HCT116 (cell line): ENCODE measurements at regions not wholly inside any gene's neighbourhood (a gene's known extent, or its start where the extent isn't known, plus 50 kb on each side); places are given as distances from the start of the nearest gene placed in this dataset.

Source experiments
- ATAC-seq: fragments of 200-7000 bp; cut with Tn5 transposase; 2 replicates; pipeline ENCODE4 v1.9.1; 2020; ENCODE audit warnings: mild to moderate bottlenecking, moderate library complexity
- BruUV-seq: library from RNA; stranded (reverse); fragments of 400-500 nt; replicated peaks from 2 replicates; lab custom pipeline; 2021; lab: Mats Ljungman, UMichigan
- CTCF ChIA-PET: fragments of 300-600 bp; sonication (Branson Sonifier 250); formaldehyde crosslinking; loops from one replicate; lab custom pipeline; 2021; ENCODE audit warnings: antibody characterized with exemption; lab: Charles Lee
- POLR2A ChIA-PET: fragments of 300-600, 350-600 bp; sonication (Branson Sonifier 250); formaldehyde crosslinking; loops from one replicate; lab custom pipeline; 2021; ENCODE audit warnings: antibody characterized with exemption; lab: Charles Lee
- RAD21 ChIA-PET, 2 experiments: fragments of 300-600 bp; sonication (Branson Sonifier 250); formaldehyde crosslinking; loops; one replicate each; lab custom pipeline; 2023; ENCODE audit warnings: low total read pairs in 2 of 2; ENCODE audit not compliant: uncharacterized antibody in 2 of 2, unreplicated experiment in 2 of 2, low non-redundant PET in 1 of 2; lab: Charles Lee
- DNase-seq: peaks from one replicate; pipeline ENCODE4 v3.0.0-alpha.2; 2010; ENCODE audit warnings: low read depth, low spot score
- H2AFZ ChIP-seq: fragments of 200-600 bp; shearing (Covaris generic), sonication (generic); 2 replicates; pipeline ENCODE4 v1.6.1; 2017; ENCODE audit warnings: low read depth, mixed run types, mixed read lengths, antibody characterized with exemption, low read length; ENCODE audit not compliant: poor library complexity, severe bottlenecking
- H3K27ac ChIP-seq: 2 replicates; pipeline ENCODE4 v1.5.1; 2012; ENCODE audit warnings: low read depth, low read length
- H3K27me3 ChIP-seq: fragments of 200-600 bp; sonication (generic); 2 replicates; pipeline ENCODE4 v1.6.1; 2016; ENCODE audit warnings: mixed run types, low read length, mixed read lengths; ENCODE audit not compliant: insufficient read depth
- H3K36me3 ChIP-seq, 2 experiments: fragments of 200-500 bp in 1 of 2; fragments of 200-600 bp in 1 of 2; sonication (Bioruptor generic) in 1 of 2; sonication (generic) in 1 of 2; 2 replicates each; pipeline versions ENCODE4 v1.5.1 to v1.6.1; 2014 to 2016; ENCODE audit warnings: low read length in 2 of 2, inconsistent platforms in 1 of 2, mixed read lengths in 1 of 2, mixed run types in 1 of 2; ENCODE audit not compliant: insufficient read depth in 2 of 2, control insufficient read depth in 1 of 2
- H3K4me1 ChIP-seq, 2 experiments: fragments of 200-600 bp in 1 of 2; sonication (generic) in 1 of 2; 2 replicates each; pipeline versions ENCODE4 v1.5.1 to v1.6.1; 2012 to 2017; ENCODE audit warnings: low read length in 2 of 2, inconsistent platforms in 1 of 2, mild to moderate bottlenecking in 1 of 2, mixed read lengths in 1 of 2, mixed run types in 1 of 2, moderate library complexity in 1 of 2; ENCODE audit not compliant: insufficient read depth in 2 of 2, control insufficient read depth in 1 of 2
- H3K4me2 ChIP-seq: fragments of 200-600 bp; sonication (generic); 2 replicates; pipeline ENCODE4 v1.6.1; 2017; ENCODE audit warnings: mixed run types, low read length, mixed read lengths
- H3K4me3 ChIP-seq, 2 experiments: fragments of 200-600 bp in 1 of 2; sonication (generic) in 1 of 2; replicated peaks in 1 of 2; 2 replicates each; pipeline ENCODE4 v1.5.1; 2011 to 2016; ENCODE audit warnings: low read length in 2 of 2, control low read depth in 1 of 2, low read depth in 1 of 2, mild to moderate bottlenecking in 1 of 2, mixed read lengths in 1 of 2, mixed run types in 1 of 2
- H3K79me2 ChIP-seq: fragments of 200-600 bp; sonication (generic); 2 replicates; pipeline ENCODE4 v1.6.1; 2017; ENCODE audit warnings: mild to moderate bottlenecking, mixed run types, low read length, moderate library complexity, mixed read lengths; ENCODE audit not compliant: insufficient read depth
- H3K9ac ChIP-seq: fragments of 200-600 bp; sonication (generic); 2 replicates; pipeline ENCODE4 v1.6.1; 2016; ENCODE audit warnings: low read length, mixed read lengths
- H3K9me2 ChIP-seq: fragments of 200-600 bp; sonication (generic), shearing (Covaris generic); 2 replicates; pipeline ENCODE4 v1.6.1; 2017; ENCODE audit warnings: mixed run types, mild to moderate bottlenecking, moderate library complexity; ENCODE audit not compliant: insufficient read depth
- H3K9me3 ChIP-seq, 2 experiments: fragments of 200-500 bp in 1 of 2; fragments of 200-600 bp in 1 of 2; sonication (Bioruptor generic) in 1 of 2; sonication (generic) in 1 of 2; 2 replicates each; pipeline ENCODE4 v1.6.1; 2014 to 2017; ENCODE audit warnings: low read length in 2 of 2, mixed read lengths in 2 of 2, inconsistent platforms in 1 of 2, low read depth in 1 of 2, mild to moderate bottlenecking in 1 of 2, mixed run types in 1 of 2, moderate library complexity in 1 of 2; ENCODE audit not compliant: control insufficient read depth in 1 of 2, insufficient read depth in 1 of 2
- H4K20me1 ChIP-seq: fragments of 200-600 bp; sonication (generic), shearing (Covaris generic); 2 replicates; pipeline ENCODE4 v1.6.1; 2017; ENCODE audit warnings: mixed run types, mild to moderate bottlenecking, moderate library complexity; ENCODE audit not compliant: insufficient read depth
- ATF3 ChIP-seq: IDR thresholded peaks from 2 replicates; pipeline ENCODE4 v1.6.1; 2012
- CEBPB ChIP-seq: IDR thresholded peaks from 2 replicates; pipeline ENCODE4 v1.6.1; 2012; ENCODE audit warnings: low read depth
- CTCF ChIP-seq, 3 experiments: fragments of 200-600 bp in 1 of 3; sonication (generic) in 1 of 3; IDR thresholded peaks in 2 of 3; conservative IDR thresholded peaks in 1 of 3; 2 replicates each; pipeline ENCODE4 v1.5.1; 2012 to 2017; ENCODE audit warnings: low read depth in 2 of 3, low read length in 2 of 3, antibody characterized with exemption in 1 of 3, borderline replicate concordance in 1 of 3, control low read depth in 1 of 3, mild to moderate bottlenecking in 1 of 3, mixed read lengths in 1 of 3, mixed run types in 1 of 3, moderate library complexity in 1 of 3; ENCODE audit not compliant: insufficient read depth in 1 of 3
- ELF1 ChIP-seq: IDR thresholded peaks from 2 replicates; pipeline ENCODE4 v1.6.1; 2012; ENCODE audit warnings: low read depth, borderline replicate concordance
- EZH2phosphoT487 ChIP-seq: fragments of 200-600 bp; IDR thresholded peaks from 2 replicates; pipeline ENCODE4 v1.6.1; 2018; ENCODE audit warnings: antibody characterized with exemption, borderline replicate concordance
- POLR2A ChIP-seq: IDR thresholded peaks from 2 replicates; pipeline ENCODE4 v1.7.0; 2011; ENCODE audit warnings: borderline replicate concordance; ENCODE audit not compliant: insufficient read depth, insufficient read length; ENCODE audit errors: extremely low read depth
- TCF7L2 ChIP-seq: IDR thresholded peaks from 2 replicates; pipeline ENCODE4 v1.7.0; 2011; ENCODE audit warnings: borderline replicate concordance, inconsistent platforms; ENCODE audit not compliant: insufficient read depth, insufficient read length; ENCODE audit errors: extremely low read depth
- ZFX ChIP-seq: fragments of 450-650 bp; IDR thresholded peaks from 2 replicates; pipeline ENCODE4 v1.6.1; 2017
- intact Hi-C: fragments of 100-400 bp; cut with micrococcal nuclease; formaldehyde crosslinking; loops from 2 replicates; pipeline ENCODE4 v1.10.0; 2022
- TF ChIP-seq, protein P1 (sequence below): IDR thresholded peaks from 2 replicates; pipeline ENCODE4 v1.6.1; 2012

GRCh38 chr6:47366335-47366890 lies 56.7 kb upstream of the TNFRSF21 start (continued):
- TF ChIP-seq CTCF (IDR thresholded peaks at IDR 0.05 in 2 of 3, conservative IDR thresholded peaks at IDR 0.05 in 1 of 3; ENCODE audit: borderline replicate concordance in 1 of 3, insufficient read depth in 1 of 3, low read depth in 2 of 3, low read length in 2 of 3) = no peak
- TF ChIP-seq TCF7L2 = no peak
- TF ChIP-seq CEBPB = no peak
- no peak for TF ChIP-seq ATF3
- TF ChIP-seq ELF1 = no peak
- TF ChIP-seq EZH2phosphoT487 = no peak
- TF ChIP-seq POLR2A = no peak
- no peak for TF ChIP-seq ZFX

DNA sequence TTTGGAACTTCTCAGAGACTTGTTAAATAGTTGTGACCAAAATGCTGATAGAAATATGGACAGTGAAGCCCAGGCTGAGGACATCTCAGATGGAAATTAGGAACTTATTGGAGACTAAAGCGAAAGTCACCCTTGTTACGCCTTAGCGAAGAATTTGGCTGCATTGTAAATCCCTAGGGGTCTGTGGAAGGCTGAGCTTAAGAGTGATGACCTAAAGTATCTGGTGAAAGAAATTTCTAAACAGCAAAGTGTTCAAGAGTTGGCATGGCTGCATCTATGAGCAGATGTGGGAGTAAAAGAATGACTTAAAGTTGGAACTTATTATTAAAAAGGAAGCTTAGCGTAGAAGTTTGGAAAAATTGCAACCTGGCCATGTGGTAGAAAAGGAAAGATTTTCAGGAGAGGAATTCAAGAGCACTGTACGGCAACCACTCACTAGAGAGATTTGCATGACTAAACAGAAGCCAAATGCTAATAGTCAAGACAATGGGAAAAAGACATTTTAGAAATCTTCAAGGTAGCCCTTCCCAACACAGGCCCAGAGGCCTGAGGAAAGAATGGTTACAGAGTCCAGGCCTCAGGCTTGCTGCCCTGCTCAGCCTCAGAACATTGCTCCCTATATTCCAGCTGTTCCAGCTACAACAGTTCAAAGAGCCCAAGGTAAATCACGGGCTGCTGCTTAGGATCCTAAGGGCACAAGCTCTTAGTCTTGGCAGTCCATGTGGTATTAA lies 61.6 kb upstream of the TNFRSF21 start:
- Histone ChIP-seq H3K27me3 (no peaks in the 10 kb centered on the region), H3K9ac (no peak overlapping the region), H3K79me2 (no peaks in the 10 kb centered on the region), H2AFZ (no peak overlapping the region), H4K20me1 (no peaks in the 10 kb centered on the region), H3K4me2 (no peak overlapping the region), H3K27ac (no peak overlapping the region), H3K9me2 (no peaks in the 10 kb centered on the region), H3K4me1 (no peaks in the 10 kb centered on the region), H3K9me3 (no peaks in the 10 kb centered on the region), H3K4me3 (no peak overlapping the region), H3K36me3 (no peaks in the 10 kb centered on the region)
- DNase-seq (no peak), ATAC-seq (no peak)
- TF ChIP-seq ZFX = no peak
- TF ChIP-seq, protein P1, sequence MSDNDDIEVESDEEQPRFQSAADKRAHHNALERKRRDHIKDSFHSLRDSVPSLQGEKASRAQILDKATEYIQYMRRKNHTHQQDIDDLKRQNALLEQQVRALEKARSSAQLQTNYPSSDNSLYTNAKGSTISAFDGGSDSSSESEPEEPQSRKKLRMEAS = no peak
- intact Hi-C loops = no loop called here
- RAD21 ChIA-PET = no interaction called here
- no TSS peak for BruUV-seq
- POLR2A ChIA-PET = no interaction called here
- CTCF ChIA-PET = no interaction called here
